PFSK-1 (cell line): ENCODE measurements at regions not wholly inside any gene's neighbourhood (a gene's known extent, or its start where the extent isn't known, plus 50 kb on each side); places are given as distances from the start of the nearest gene placed in this dataset.

ENCODE experiments used
- POLR2AphosphoS5 ChIP-seq: IDR thresholded peaks from 2 replicates; pipeline ENCODE4 v1.6.1; 2012; ENCODE audit warnings: low read depth, mild to moderate bottlenecking, control low read depth, low read length, moderate library complexity
- SIN3A ChIP-seq: IDR thresholded peaks from 2 replicates; pipeline ENCODE4 v1.6.1; 2012; ENCODE audit warnings: mild to moderate bottlenecking, low read length, moderate library complexity, borderline replicate concordance; ENCODE audit not compliant: insufficient read depth
- TAF1 ChIP-seq: IDR thresholded peaks from 2 replicates; pipeline ENCODE4 v1.6.1; 2012; ENCODE audit warnings: low read length, control low read depth, borderline replicate concordance; ENCODE audit not compliant: insufficient read depth
- TF ChIP-seq, protein P1 (sequence below), 2 experiments: IDR thresholded peaks; 2 replicates each; pipeline versions ENCODE4 v1.6.1 to v1.8.0; 2011 to 2012; ENCODE audit warnings: low read depth in 2 of 2, low read length in 2 of 2, control low read depth in 1 of 2, inconsistent platforms in 1 of 2, mild to moderate bottlenecking in 1 of 2, moderate library complexity in 1 of 2; ENCODE audit not compliant: insufficient read depth in 1 of 2

GRCh38 chr16:88298181-88298832, 84.5 kb upstream of the ZNF469 start:
- no peak for TF ChIP-seq POLR2AphosphoS5
- no peak for TF ChIP-seq SIN3A
- no peak for TF ChIP-seq TAF1
- TF ChIP-seq, protein P1, sequence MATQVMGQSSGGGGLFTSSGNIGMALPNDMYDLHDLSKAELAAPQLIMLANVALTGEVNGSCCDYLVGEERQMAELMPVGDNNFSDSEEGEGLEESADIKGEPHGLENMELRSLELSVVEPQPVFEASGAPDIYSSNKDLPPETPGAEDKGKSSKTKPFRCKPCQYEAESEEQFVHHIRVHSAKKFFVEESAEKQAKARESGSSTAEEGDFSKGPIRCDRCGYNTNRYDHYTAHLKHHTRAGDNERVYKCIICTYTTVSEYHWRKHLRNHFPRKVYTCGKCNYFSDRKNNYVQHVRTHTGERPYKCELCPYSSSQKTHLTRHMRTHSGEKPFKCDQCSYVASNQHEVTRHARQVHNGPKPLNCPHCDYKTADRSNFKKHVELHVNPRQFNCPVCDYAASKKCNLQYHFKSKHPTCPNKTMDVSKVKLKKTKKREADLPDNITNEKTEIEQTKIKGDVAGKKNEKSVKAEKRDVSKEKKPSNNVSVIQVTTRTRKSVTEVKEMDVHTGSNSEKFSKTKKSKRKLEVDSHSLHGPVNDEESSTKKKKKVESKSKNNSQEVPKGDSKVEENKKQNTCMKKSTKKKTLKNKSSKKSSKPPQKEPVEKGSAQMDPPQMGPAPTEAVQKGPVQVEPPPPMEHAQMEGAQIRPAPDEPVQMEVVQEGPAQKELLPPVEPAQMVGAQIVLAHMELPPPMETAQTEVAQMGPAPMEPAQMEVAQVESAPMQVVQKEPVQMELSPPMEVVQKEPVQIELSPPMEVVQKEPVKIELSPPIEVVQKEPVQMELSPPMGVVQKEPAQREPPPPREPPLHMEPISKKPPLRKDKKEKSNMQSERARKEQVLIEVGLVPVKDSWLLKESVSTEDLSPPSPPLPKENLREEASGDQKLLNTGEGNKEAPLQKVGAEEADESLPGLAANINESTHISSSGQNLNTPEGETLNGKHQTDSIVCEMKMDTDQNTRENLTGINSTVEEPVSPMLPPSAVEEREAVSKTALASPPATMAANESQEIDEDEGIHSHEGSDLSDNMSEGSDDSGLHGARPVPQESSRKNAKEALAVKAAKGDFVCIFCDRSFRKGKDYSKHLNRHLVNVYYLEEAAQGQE (IDR thresholded peaks at IDR 0.05; ENCODE audit: insufficient read depth in 1 of 2, low read depth in 2 of 2, low read length in 2 of 2) = no peak
